Lung microvascular endothelial cell (primary cell): ENCODE measurements at regions not wholly inside any gene's neighbourhood (a gene's known extent, or its start where the extent isn't known, plus 50 kb on each side); places are given as distances from the start of the nearest gene placed in this dataset.
"Not testable (repeated sequence)": the region's sequence is repeated elsewhere in the genome, so short reads cannot be mapped to it uniquely, and the experiment has no call there.

ENCODE experiments used
- DNase-seq, 2 donors: peaks; one replicate each; pipeline versions ENCODE4 v3.0.0 to v3.0.0-alpha.2; 2010; ENCODE audit warnings: low read depth in 2 of 2

GRCh38 chr7:152504367-152504766, 68.6 kb upstream of the KMT2C start:
- no peak for DNase-seq

GRCh38 chr7:152502813-152503790, 67.3 kb upstream of the KMT2C start:
- no peak for DNase-seq

GRCh38 chr7:152501506-152501905, 65.7 kb upstream of the KMT2C start:
- DNase-seq, result no peak

- DNase-seq, result not testable (repeated sequence)
These were observed 64.2 kb upstream of the KMT2C start for GRCh38 chr7:152499969-152500368.

GRCh38 chr7:152495867-152496266, 60.1 kb upstream of the KMT2C start:
- DNase-seq, result no peak

DNA sequence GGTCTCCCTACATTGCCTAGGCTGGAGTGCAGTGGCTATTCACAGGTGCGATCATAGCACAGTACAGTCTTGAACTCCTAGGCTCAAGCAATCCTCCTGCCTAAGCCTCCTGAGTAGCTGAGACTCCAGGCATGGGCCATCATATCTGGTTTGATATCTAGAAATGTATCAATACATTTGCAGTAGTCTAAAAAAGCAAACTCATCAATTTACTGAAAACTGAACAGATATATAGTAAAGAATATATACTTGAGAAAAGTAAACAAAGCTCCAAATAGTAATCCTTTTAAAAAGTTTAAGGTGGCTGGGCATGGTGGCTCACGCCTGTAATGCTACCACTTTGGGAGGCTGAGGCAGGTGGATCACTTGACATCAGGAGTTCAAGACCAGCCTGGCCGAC, 57.1 kb upstream of the KMT2C start:
- no peak for DNase-seq

GRCh38 chr7:152489044-152489443, 53.2 kb upstream of the KMT2C start:
- DNase-seq, result no peak

DNA sequence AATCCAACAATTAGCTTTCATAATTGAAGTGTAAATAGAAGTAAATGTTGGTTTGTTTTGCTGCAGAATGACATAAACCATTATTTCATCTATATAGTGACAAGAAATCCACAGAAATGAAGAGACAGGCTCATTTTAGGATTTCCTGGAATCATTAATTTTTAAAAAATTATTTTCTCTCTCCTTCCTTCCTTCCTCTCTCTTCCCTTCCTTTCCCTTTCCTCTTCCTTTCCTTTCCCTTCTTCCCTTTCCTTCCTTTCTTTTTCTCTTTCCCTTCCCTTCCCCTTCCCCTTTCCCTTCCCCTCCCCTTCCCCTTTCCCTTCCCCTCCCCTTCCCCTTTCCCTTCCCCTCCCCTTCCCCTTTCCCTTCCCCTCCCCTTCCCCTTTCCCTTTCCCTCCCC, 51.2 kb upstream of the KMT2C start:
- DNase-seq, result no peak

GRCh38 chr7:152485826-152486225, 50.0 kb upstream of the KMT2C start:
- no peak for DNase-seq
